ENCODE measurements at regions not wholly inside any gene's neighbourhood (a gene's known extent, or its start where the extent isn't known, plus 50 kb on each side); places are given as distances from the start of the nearest gene placed in this dataset.
A peak's percentile ranks its signal among the peaks of the same experiment; 100 is the strongest.

- Mint-ChIP-seq H3K4me1 (ENCODE audit: low read depth) (peaks cover 17% of the 10 kb centered on the region), H3K4me3 (ENCODE audit: low read depth) (no peak overlapping the region), H3K27ac (no peak overlapping the region), H3K36me3 (ENCODE audit: low read depth) (no peaks in the 10 kb centered on the region), H3K9me3 (no peaks in the 10 kb centered on the region), H3K27me3 (ENCODE audit: low read depth) (peaks cover 15% of the 10 kb centered on the region)
- intact Hi-C loops (cut with micrococcal nuclease) = loop anchor here (2.0 to 5.0 kb wide), 2 partner anchors 13 to 147 kb away; no protein-coding TSS in a partner anchor
- no peak for DNase-seq (ENCODE audit: low spot score)
These were observed 93.3 kb upstream of the CD53 start for GRCh38 chr1:110779636-110780035.

DNA sequence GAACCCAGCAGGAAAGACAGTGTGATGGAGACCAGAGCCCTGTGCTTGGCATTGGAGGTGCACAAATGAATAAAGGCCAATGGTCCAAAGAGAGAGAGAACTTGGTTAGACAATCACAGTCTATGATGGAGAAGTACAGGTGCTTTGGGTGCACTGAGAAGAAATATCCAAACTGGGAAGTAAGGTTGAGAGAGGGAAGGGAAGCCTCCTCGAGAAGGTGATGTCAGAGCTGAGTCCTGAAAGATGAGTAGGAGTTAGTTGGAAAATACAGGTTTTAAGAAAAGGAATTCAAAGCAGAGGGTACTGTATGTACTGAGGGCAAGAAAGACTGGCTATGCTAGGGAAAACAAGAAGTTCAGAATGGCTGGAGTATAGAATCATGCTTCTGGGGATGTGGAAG is 94.1 kb upstream of the CD53 start:
- H3K36me3 Mint-ChIP-seq (ENCODE audit: low read depth) = no peaks in the 10 kb centered on the region
- no peak overlapping the region for H3K27ac Mint-ChIP-seq
- peaks cover 20% of the 10 kb centered on the region for H3K27me3 Mint-ChIP-seq (ENCODE audit: low read depth)
- intact Hi-C loops (cut with micrococcal nuclease) = no loop called here
- no peak overlapping the region for H3K4me3 Mint-ChIP-seq (ENCODE audit: low read depth)
- no peak for DNase-seq (ENCODE audit: low spot score)
- H3K9me3 Mint-ChIP-seq = no peaks in the 10 kb centered on the region
- peaks cover 15% of the 10 kb centered on the region for H3K4me1 Mint-ChIP-seq (ENCODE audit: low read depth)

DNA sequence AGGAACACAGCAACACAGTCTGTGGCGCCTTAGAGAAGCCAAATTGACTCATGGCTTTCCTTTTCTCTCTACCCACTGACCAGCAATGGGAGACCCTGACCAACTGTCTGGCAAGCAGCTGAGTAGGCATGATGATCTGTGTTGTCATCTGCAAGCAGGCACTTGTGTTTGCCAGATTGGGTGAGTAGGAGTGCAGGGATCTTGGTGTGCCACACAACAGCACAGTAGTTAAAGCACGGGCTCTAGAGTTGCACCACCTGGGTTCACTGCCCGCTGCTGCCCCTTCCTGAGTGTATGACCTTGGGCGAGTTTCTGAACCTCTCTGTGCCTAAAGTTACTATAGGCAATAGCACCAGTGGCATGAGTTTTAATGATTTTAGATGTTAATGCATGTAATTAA is 95.7 kb upstream of the CD53 start:
- intact Hi-C loops (cut with micrococcal nuclease) = no loop called here
- H3K4me3 Mint-ChIP-seq (ENCODE audit: low read depth) = no peak overlapping the region
- H3K27ac Mint-ChIP-seq = no peak overlapping the region
- peaks cover 15% of the 10 kb centered on the region for H3K4me1 Mint-ChIP-seq (ENCODE audit: low read depth)
- peaks cover 31% of the 10 kb centered on the region for H3K27me3 Mint-ChIP-seq (ENCODE audit: low read depth)
- no peaks in the 10 kb centered on the region for H3K36me3 Mint-ChIP-seq (ENCODE audit: low read depth)
- DNase-seq (ENCODE audit: low spot score) = no peak
- H3K9me3 Mint-ChIP-seq = no peaks in the 10 kb centered on the region

- Mint-ChIP-seq H3K4me1 (ENCODE audit: low read depth) (peaks cover 9% of the 10 kb centered on the region), H3K36me3 (ENCODE audit: low read depth) (no peaks in the 10 kb centered on the region), H3K27ac (no peak overlapping the region), H3K4me3 (ENCODE audit: low read depth) (no peak overlapping the region), H3K9me3 (no peaks in the 10 kb centered on the region), H3K27me3 (ENCODE audit: low read depth) (peaks cover 41% of the 10 kb centered on the region)
- intact Hi-C loops (cut with micrococcal nuclease) = no loop called here
- DNase-seq (ENCODE audit: low spot score) = no peak
These were observed 98.5 kb upstream of the CD53 start for GRCh38 chr1:110774398-110774797.

DNA sequence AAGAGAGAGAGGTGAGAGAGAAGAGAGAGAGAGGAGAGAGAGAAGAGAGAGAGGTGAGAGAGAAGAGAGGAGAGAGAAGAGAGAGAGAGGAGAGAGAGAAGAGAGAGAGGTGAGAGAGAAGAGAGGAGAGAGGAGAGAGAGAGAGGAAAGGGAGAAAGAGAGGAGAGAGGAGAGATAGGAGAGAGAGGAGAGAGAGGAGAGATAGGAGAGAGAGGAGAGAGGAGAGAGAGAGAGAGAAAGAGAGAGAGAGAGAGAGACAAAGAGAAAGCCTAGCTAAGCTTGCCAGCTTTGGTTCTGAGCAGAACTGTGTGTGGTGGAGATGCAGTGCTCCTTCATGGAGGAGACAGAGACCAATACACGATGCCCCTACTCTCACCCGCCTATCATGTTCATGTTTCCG is 99.1 kb upstream of the KCNA3 start:
- intact Hi-C loops (cut with micrococcal nuclease) = no loop called here
- H3K4me3 Mint-ChIP-seq (ENCODE audit: low read depth) = no peak overlapping the region
- no peak overlapping the region for H3K27ac Mint-ChIP-seq
- peaks cover 7% of the 10 kb centered on the region for H3K4me1 Mint-ChIP-seq (ENCODE audit: low read depth)
- DNase-seq (ENCODE audit: low spot score) = no peak
- H3K27me3 Mint-ChIP-seq (ENCODE audit: low read depth) = peaks cover 43% of the 10 kb centered on the region
- H3K36me3 Mint-ChIP-seq (ENCODE audit: low read depth) = no peaks in the 10 kb centered on the region
- H3K9me3 Mint-ChIP-seq = no peaks in the 10 kb centered on the region

DNA sequence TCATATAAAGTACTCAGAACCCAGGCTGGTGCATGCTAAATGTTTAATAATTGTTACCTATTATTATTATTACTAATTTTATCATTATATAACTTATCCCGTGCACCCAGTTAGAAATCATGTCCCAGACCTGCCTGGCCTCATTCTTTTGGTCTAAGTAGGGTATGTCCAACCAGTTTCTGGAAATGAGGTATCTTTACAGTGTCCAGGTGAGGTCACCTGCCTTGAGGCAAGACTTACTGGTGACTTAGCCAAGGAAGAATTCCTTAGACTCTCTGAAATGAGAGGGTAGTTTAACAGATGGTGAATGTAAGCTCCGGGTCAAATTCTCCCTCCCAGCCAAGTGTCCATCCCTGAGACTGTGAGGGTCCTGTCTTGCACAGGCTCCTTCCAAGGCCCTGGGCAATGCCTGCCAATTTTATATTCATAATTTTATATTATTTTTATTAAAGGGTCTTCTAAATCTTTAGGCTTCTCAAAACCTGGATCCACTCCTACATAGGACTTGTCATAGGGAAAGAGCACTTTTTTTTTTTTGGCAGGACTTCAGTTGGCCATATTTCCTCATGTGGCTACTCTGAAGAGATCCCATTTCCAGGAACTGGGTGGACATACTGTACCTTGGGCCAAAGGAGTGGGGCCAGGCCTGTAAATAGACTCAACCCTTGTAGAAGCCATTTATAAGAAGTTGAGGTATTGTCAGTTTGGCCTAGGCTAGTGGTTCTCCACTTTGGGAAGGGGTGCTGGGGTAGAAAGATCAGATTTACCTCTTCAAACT is 96.7 kb upstream of the KCNA3 start:
- no peaks in the 10 kb centered on the region for H3K4me1 Mint-ChIP-seq (ENCODE audit: low read depth)
- peaks cover 57% of the 10 kb centered on the region for H3K27me3 Mint-ChIP-seq (ENCODE audit: low read depth)
- DNase-seq (ENCODE audit: low spot score) = no peak
- intact Hi-C loops (cut with micrococcal nuclease) = no loop called here
- H3K27ac Mint-ChIP-seq = no peak overlapping the region
- H3K9me3 Mint-ChIP-seq = no peaks in the 10 kb centered on the region
- no peak overlapping the region for H3K4me3 Mint-ChIP-seq (ENCODE audit: low read depth)
- no peaks in the 10 kb centered on the region for H3K36me3 Mint-ChIP-seq (ENCODE audit: low read depth)

- Mint-ChIP-seq H3K36me3 (ENCODE audit: low read depth) (no peaks in the 10 kb centered on the region), H3K27me3 (ENCODE audit: low read depth) (peaks cover 54% of the 10 kb centered on the region), H3K27ac (no peak overlapping the region), H3K4me1 (ENCODE audit: low read depth) (peaks cover 4% of the 10 kb centered on the region), H3K9me3 (no peaks in the 10 kb centered on the region), H3K4me3 (ENCODE audit: low read depth) (no peak overlapping the region)
- DNase-seq (ENCODE audit: low spot score) = no peak
- intact Hi-C loops (cut with micrococcal nuclease) = no loop called here
These were observed 96.1 kb upstream of the KCNA3 start for GRCh38 chr1:110770832-110771231.

DNA sequence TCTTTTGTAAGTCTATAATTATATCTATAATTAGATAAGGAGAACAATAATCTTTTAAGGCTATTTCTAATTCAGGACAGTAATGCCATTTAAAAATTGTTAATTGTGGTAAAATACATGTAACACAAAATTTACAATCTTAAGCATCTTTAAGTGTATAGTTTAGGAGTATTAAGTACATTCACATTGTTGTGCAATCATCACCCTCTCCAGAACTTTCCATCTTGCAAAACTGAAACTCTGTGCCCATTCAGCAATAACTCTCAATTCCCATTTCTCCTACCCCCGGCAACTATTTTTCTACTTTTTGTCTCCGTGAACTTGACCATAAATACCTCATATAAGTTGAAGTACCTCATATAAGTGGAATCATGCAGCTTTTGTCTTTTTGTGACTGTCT is 93.9 kb upstream of the KCNA3 start:
- intact Hi-C loops (cut with micrococcal nuclease) = no loop called here
- no peaks in the 10 kb centered on the region for H3K36me3 Mint-ChIP-seq (ENCODE audit: low read depth)
- no peaks in the 10 kb centered on the region for H3K9me3 Mint-ChIP-seq
- no peak for DNase-seq (ENCODE audit: low spot score)
- no peak overlapping the region for H3K4me3 Mint-ChIP-seq (ENCODE audit: low read depth)
- peaks cover 6% of the 10 kb centered on the region for H3K4me1 Mint-ChIP-seq (ENCODE audit: low read depth)
- H3K27ac Mint-ChIP-seq = no peak overlapping the region
- peaks cover 50% of the 10 kb centered on the region for H3K27me3 Mint-ChIP-seq (ENCODE audit: low read depth)

DNA sequence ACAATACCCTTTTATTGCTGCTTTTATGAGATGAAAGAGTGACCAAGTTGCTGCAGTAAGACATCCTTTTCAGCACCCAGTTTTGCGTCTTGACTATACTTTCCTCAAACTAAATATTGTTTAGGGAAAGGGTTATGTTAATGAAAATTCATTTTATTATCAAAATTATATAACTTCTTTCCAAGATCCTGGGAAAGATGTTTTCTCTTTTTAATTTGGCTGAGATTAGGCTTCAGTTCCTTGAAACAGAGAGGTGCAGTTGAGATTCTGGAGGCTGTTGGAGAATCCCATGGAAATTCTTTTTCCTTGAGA is 91.6 kb upstream of the KCNA3 start:
- no peaks in the 10 kb centered on the region for H3K36me3 Mint-ChIP-seq (ENCODE audit: low read depth)
- peaks cover 6% of the 10 kb centered on the region for H3K4me1 Mint-ChIP-seq (ENCODE audit: low read depth)
- peaks cover 56% of the 10 kb centered on the region for H3K27me3 Mint-ChIP-seq (ENCODE audit: low read depth)
- no peaks in the 10 kb centered on the region for H3K9me3 Mint-ChIP-seq
- intact Hi-C loops (cut with micrococcal nuclease) = loop anchor here (1.0 to 2.0 kb wide), 4 partner anchors 15 to 147 kb away; no protein-coding TSS in a partner anchor
- H3K4me3 Mint-ChIP-seq (ENCODE audit: low read depth) = no peak overlapping the region
- no peak overlapping the region for H3K27ac Mint-ChIP-seq
- DNase-seq (ENCODE audit: low spot score) = no peak

DNA sequence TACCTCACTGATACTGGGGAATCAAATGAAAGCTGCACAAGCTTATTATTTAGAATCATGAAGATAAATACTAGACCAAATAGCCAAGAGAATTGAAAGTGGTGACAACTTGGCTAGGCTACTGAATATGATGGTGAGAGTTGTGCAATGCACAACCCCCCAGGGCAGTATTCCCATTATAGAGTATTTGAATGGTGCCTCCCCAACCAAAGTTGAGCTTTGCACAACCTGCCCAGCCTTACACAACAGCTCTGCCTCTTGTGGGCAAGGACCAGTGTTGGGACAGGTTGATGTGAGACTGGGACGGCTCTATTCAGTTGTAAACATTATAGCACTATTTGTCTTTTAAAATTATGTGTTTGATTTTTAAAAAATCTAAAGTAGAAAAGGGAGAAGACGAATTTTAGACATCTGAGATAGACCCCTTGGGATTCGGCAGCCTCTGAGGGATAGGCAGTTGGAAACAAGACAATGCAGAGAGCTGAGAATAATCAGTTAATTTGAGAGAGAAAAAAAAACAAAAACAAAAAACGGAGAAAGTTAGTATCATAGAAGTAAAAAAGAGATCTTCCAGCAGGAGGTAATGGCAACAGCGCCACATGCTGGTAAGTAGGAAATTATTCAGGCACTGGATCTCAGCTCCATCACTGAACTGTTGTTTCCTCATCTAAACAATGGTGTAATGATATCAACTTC is 91.0 kb upstream of the KCNA3 start:
- H3K4me1 Mint-ChIP-seq (ENCODE audit: low read depth) = peaks cover 6% of the 10 kb centered on the region
- H3K4me3 Mint-ChIP-seq (ENCODE audit: low read depth) = no peak overlapping the region
- H3K27ac Mint-ChIP-seq = no peak overlapping the region
- DNase-seq (ENCODE audit: low spot score) = peak; percentile 31
- H3K27me3 Mint-ChIP-seq (ENCODE audit: low read depth) = peaks cover 60% of the 10 kb centered on the region
- H3K9me3 Mint-ChIP-seq = no peaks in the 10 kb centered on the region
- intact Hi-C loops (cut with micrococcal nuclease) = loop anchor here (1.0 to 2.0 kb wide), 4 partner anchors 15 to 146 kb away; no protein-coding TSS in a partner anchor
- no peaks in the 10 kb centered on the region for H3K36me3 Mint-ChIP-seq (ENCODE audit: low read depth)

DNA sequence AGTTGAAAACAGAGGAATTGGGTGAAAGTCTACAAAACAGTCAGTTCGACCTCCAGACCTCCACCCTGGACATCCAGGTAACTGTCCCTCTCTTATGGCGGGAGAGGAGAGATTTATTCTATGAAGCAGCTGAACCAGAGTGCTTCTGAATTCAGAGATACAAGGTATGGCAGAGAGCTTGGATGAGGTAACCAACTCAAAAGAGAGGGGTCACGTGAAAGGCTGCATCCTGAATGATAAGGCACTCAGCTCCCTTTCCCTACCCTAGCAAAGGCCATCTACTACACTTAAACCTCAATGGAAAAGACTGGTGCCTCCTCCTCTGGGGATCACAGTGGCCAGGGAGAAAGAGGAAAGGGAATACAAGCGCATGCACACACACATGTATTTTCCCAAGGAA is 88.4 kb upstream of the KCNA3 start:
- intact Hi-C loops (cut with micrococcal nuclease) = no loop called here
- no peak for DNase-seq (ENCODE audit: low spot score)
- Mint-ChIP-seq H3K27me3 (ENCODE audit: low read depth) (peaks cover 52% of the 10 kb centered on the region), H3K9me3 (no peaks in the 10 kb centered on the region), H3K27ac (no peak overlapping the region), H3K4me3 (ENCODE audit: low read depth) (no peak overlapping the region), H3K4me1 (ENCODE audit: low read depth) (peaks cover 6% of the 10 kb centered on the region), H3K36me3 (ENCODE audit: low read depth) (no peaks in the 10 kb centered on the region)

- DNase-seq (ENCODE audit: low spot score) = no peak
- H3K4me3 Mint-ChIP-seq (ENCODE audit: low read depth) = no peak overlapping the region
- peaks cover 52% of the 10 kb centered on the region for H3K27me3 Mint-ChIP-seq (ENCODE audit: low read depth)
- no peak overlapping the region for H3K27ac Mint-ChIP-seq
- intact Hi-C loops (cut with micrococcal nuclease) = no loop called here
- no peaks in the 10 kb centered on the region for H3K9me3 Mint-ChIP-seq
- no peaks in the 10 kb centered on the region for H3K4me1 Mint-ChIP-seq (ENCODE audit: low read depth)
- no peaks in the 10 kb centered on the region for H3K36me3 Mint-ChIP-seq (ENCODE audit: low read depth)
These were observed 85.6 kb upstream of the KCNA3 start for GRCh38 chr1:110760321-110760720.

DNA sequence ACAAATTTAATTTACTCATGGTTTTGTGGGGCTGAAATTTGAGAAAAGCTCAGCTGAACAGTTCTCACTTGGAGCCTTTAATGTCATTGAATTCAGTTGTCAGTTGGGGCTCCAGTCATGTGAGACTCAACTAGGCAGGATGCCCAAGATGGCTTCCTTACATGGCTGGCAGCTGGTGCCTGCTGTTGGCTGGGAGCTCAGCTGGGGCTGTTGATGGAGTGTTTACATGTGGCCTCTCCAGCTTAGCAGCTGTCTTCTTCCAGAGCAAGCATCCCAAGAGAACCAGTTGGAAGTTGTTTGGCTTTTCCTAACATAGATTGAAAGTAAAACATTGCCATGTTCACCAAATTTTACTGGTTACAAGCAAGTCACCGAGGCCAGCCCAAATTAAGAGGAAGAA is 81.8 kb upstream of the KCNA3 start:
- Mint-ChIP-seq H3K27me3 (ENCODE audit: low read depth) (peaks cover 48% of the 10 kb centered on the region), H3K4me3 (ENCODE audit: low read depth) (no peak overlapping the region), H3K27ac (no peak overlapping the region), H3K36me3 (ENCODE audit: low read depth) (no peaks in the 10 kb centered on the region), H3K4me1 (ENCODE audit: low read depth) (no peaks in the 10 kb centered on the region), H3K9me3 (no peaks in the 10 kb centered on the region)
- DNase-seq (ENCODE audit: low spot score) = no peak
- intact Hi-C loops (cut with micrococcal nuclease) = no loop called here
